Mucosa of stomach (tissue), 1 donor: ENCODE measurements at regions not wholly inside any gene's neighbourhood (a gene's known extent, or its start where the extent isn't known, plus 50 kb on each side); places are given as distances from the start of the nearest gene placed in this dataset.

Experiments
- H3K27me3 ChIP-seq: one replicate; pipeline ENCODE4 v1.7.0; 2013; ENCODE audit warnings: mild to moderate bottlenecking, low read length; ENCODE audit not compliant: control insufficient read depth, insufficient read depth
- H3K36me3 ChIP-seq: one replicate; pipeline ENCODE4 v1.7.0; 2013; ENCODE audit warnings: low read length; ENCODE audit not compliant: control insufficient read depth, insufficient read depth
- H3K4me1 ChIP-seq: one replicate; pipeline ENCODE4 v1.7.0; 2013; ENCODE audit warnings: mild to moderate bottlenecking, low read length; ENCODE audit not compliant: control insufficient read depth, insufficient read depth
- H3K4me3 ChIP-seq: one replicate; pipeline ENCODE4 v1.7.0; 2013; ENCODE audit warnings: low read length
- H3K9ac ChIP-seq: one replicate; pipeline ENCODE4 v1.7.0; 2013; ENCODE audit warnings: mild to moderate bottlenecking, low read length, moderate library complexity
- H3K9me3 ChIP-seq: one replicate; pipeline ENCODE4 v1.7.0; 2013; ENCODE audit warnings: mild to moderate bottlenecking, low read length, moderate library complexity; ENCODE audit not compliant: control insufficient read depth
- donor health status: Pancreatic carcinoma.

DNA sequence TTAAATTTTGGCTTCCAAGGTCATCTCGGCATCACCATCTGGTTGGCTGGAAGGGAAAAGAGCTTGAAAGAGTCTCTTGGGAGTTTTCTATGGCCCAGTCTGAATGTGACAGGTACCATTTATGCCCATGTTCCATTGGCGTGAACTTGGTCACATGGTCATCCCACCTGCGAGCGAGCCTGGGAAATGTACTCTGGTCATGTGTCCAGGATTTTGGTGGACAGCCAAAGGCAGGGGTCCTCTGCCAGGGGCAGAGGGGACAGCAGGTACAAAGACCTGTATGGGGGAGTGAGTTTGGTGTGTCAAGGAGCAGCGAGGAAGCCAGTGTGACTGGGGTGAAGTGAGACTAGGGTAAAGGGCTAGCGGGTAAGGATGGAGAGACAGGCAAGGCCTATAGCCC lies 112.6 kb downstream of the CDC5L start:
- Histone ChIP-seq H3K4me3 (no peak overlapping the region), H3K36me3 (no peaks in the 10 kb centered on the region), H3K4me1 (no peaks in the 10 kb centered on the region), H3K27me3 (no peaks in the 10 kb centered on the region), H3K9ac (no peak overlapping the region), H3K9me3 (no peaks in the 10 kb centered on the region)

DNA sequence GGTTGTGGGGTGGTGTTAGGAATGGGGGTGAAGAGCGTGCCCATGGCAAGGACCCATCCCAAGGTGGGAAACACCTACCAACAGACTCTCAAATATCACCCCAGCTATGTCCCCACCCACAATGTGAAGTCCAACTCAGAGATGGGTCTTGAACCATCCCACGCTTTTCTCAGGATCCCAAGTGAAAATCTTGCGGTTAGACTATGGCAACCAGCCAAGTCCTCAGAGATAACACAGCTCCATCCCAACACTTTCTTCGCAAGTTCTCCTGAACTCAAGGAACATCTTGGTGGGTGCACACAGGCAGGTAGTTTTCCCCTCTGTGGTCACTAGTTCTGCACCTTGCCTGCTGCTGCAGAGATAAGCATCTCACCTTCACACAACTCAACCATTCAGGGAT lies 116.0 kb downstream of the CDC5L start:
- no peaks in the 10 kb centered on the region for H3K36me3 ChIP-seq
- H3K4me3 ChIP-seq = no peak overlapping the region
- H3K4me1 ChIP-seq = no peaks in the 10 kb centered on the region
- H3K27me3 ChIP-seq = no peaks in the 10 kb centered on the region
- no peaks in the 10 kb centered on the region for H3K9me3 ChIP-seq
- no peak overlapping the region for H3K9ac ChIP-seq

DNA sequence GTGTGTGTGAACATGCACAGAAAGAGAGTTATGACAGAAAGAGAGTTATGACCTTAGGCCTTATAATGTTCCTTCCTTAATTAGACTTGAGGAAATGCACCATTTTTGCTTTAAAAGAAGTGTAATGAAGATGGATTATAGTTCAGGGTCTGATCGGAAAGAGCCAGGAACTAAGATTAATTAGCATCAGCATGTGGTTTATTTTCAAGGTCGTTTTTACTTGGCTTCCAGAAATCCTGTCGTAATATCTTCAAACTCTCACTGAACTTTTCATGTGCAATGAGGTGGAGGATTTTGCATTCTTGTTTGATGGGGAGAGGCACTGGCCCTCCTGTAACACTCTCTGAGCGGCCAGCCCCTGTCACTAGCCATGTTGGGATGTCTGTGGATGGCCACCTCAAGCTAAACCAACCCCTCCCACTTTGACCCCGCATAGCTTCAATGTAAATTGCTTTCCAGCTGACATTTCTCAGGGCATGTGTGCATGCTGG lies 116.8 kb downstream of the CDC5L start:
- H3K36me3 ChIP-seq = no peaks in the 10 kb centered on the region
- H3K4me1 ChIP-seq = no peaks in the 10 kb centered on the region
- no peak overlapping the region for H3K9ac ChIP-seq
- no peaks in the 10 kb centered on the region for H3K9me3 ChIP-seq
- no peaks in the 10 kb centered on the region for H3K27me3 ChIP-seq
- no peak overlapping the region for H3K4me3 ChIP-seq

DNA sequence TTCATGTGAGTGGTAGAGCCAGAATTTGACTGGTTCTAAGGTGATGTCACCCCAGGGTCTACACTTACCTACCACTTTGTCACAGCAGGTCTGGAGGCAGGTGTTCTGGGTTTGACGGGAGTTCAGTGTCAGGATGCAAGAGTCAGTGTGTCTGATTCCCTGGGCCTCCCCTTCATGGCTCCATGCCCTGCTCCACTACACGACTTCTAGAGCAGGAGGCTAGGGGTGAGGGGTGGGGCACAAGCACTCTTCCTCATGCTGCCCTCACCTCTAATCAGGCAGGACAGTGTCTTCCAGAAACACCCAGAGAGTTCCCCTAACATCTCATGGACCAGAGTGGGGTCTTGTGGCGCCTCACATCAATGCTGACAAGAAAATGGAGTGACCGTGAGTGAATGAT lies 118.2 kb downstream of the CDC5L start:
- Histone ChIP-seq H3K36me3 (no peaks in the 10 kb centered on the region), H3K27me3 (no peaks in the 10 kb centered on the region), H3K9me3 (no peaks in the 10 kb centered on the region), H3K4me3 (no peak overlapping the region), H3K9ac (no peak overlapping the region), H3K4me1 (no peaks in the 10 kb centered on the region)

DNA sequence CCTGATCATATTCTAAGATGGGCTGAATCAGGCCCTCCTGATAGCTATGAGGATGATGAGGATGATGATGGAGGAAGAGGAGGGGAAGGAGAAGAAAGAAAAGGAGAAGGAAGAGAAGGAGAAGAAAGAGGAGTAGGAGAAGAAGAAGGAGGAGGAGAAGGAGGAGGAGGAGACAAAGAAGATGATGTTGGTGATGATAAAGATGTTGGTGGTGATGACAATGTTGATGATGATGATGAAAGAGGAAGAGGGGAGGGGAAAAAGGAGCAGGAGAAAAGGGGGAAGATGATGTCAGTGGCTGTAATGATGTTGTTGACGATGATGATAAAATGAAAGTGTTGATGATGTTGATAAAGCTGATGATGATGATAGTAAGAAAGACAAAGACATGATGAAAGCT lies 119.5 kb downstream of the CDC5L start:
- no peaks in the 10 kb centered on the region for H3K36me3 ChIP-seq

DNA sequence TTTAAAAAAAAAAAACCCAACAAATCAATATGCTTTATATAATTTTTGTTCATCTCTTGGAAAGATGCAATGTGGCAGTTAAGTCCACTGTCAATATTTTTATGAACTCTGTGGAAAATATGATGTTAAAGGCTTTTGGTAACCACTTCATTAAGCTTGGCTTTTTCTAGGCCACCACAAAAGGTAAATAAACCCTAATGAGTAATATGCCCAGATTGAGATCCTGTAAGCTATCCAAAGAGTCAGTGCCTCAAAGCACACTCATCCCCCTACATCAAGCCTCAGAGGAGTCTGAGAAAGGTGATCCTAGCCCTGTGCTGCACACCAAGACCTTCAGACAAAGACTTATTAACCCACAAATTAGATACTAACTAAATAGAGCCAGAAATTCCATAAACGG lies 121.1 kb downstream of the CDC5L start:
- Histone ChIP-seq H3K9me3 (no peaks in the 10 kb centered on the region), H3K36me3 (no peaks in the 10 kb centered on the region), H3K4me3 (no peak overlapping the region), H3K9ac (no peak overlapping the region), H3K4me1 (no peaks in the 10 kb centered on the region), H3K27me3 (no peaks in the 10 kb centered on the region)

More for the DNA sequence above, 119.5 kb downstream of the CDC5L start:
- Histone ChIP-seq H3K27me3 (no peaks in the 10 kb centered on the region), H3K4me1 (no peaks in the 10 kb centered on the region), H3K9ac (no peak overlapping the region), H3K9me3 (no peaks in the 10 kb centered on the region), H3K4me3 (no peak overlapping the region)

DNA sequence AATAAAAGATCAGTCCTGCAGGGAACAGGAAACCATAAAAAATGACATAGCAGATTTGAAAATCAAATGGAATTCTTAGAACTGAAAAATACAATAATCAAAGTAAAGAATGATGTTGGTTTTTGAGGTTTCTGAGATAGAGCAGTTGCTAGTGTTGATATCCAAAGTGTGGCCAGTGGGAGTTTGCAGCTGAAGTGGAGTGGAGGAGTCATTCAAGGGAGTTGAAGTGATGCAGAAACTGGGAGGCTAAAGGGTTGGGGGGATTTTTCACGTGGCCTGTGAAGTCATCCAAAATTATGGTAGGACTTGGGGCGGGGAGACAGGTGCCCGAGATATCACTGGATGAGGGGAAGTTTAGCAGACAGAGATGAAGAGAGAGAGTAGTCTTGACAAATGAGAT lies 123.6 kb downstream of the CDC5L start:
- Histone ChIP-seq H3K9me3 (no peaks in the 10 kb centered on the region), H3K9ac (no peak overlapping the region), H3K36me3 (no peaks in the 10 kb centered on the region), H3K27me3 (no peaks in the 10 kb centered on the region), H3K4me1 (no peaks in the 10 kb centered on the region), H3K4me3 (no peak overlapping the region)

DNA sequence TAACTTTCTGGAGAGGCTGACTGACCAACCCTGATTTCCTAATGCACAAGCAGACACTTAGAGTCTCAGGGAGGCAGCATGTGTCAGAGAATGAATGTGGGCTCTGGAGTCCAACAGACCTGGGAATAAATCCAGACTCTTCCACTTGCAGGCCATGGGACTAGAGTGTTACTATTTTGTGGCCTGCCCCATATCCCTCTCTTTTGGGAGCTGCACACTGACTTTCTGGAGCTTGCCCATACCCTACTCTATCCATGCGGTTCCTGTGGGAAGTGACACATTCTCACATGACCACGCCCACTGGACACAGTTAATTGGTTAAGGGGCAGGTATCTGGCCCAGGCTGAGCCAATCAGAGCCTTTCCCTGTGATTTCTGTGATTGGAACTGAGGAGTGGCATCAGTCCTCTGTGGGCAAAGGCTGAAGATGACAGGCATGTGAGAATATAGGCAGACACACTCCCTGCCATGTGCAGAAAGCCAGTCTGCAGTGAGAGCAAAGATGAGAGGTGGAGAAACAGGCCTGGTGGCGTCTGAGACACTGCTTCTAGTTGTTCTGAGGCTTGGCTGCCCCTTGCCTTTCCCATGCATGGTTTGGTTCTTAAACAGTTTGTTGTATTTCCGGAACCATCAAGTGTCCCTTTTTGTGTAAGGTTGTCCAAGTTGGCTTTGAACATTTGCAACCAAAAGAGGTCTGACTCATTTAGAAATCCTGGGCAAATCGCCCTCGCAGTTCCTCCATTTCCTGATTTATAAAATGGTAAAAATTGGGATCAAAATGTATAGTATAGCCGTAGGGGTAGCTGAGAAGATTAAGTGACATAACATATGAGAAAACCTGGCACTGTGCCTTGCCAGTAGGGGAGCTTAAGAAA lies 125.6 kb downstream of the CDC5L start:
- no peaks in the 10 kb centered on the region for H3K27me3 ChIP-seq
- no peaks in the 10 kb centered on the region for H3K36me3 ChIP-seq
- no peaks in the 10 kb centered on the region for H3K4me1 ChIP-seq
- no peak overlapping the region for H3K9ac ChIP-seq
- H3K4me3 ChIP-seq = no peak overlapping the region
- H3K9me3 ChIP-seq = no peaks in the 10 kb centered on the region

DNA sequence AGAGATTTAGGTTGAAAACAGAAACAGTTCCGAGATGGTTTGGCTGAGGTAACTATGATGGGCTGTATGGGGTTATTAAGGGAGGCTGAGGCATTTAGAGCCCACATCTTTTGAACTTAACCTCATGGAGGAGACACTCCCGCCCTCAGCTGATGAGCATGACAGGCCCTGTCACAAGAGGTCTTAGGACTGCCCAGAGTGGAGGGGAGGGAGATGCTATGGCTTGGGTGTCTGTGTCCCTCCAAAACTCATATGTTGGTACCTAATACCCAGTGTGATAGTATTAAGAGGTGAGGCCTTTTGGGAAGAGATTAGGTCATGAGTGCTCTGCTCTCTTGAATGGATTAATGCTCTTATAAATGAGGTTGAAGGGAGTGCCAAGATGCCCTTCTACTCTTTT lies 126.6 kb downstream of the CDC5L start:
- Histone ChIP-seq H3K9ac (no peak overlapping the region), H3K36me3 (no peaks in the 10 kb centered on the region), H3K27me3 (no peaks in the 10 kb centered on the region), H3K9me3 (no peaks in the 10 kb centered on the region), H3K4me3 (no peak overlapping the region), H3K4me1 (no peaks in the 10 kb centered on the region)

DNA sequence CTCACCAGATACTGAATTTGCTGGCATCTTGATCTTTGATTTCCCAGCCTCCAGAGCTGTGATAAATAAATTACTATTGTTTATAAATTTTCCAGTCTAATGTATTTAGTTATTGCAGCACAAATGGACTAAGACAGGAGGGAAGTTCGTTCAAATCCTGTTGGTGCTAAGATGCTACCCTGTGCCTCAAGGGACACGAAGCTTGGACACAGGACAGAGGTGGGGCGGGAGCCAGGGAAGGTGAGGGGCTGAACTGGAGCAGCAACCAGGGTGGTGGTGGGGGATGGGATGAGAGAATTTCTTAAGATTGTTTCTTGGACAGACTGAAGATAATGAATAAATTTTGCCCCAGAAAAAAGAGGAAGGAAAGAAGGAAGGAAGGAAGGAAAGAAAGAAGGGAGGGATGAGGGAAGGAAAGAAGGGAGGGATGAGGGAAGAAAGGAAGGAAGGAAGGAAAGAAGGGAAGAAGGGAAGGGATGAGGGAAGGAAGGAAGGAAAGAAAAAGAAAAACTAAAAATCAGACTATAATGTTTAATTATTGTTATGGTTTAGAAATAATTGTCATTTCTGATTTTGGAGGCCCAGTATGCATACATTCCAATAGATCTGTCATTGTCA lies 127.2 kb downstream of the CDC5L start:
- Histone ChIP-seq H3K9me3 (no peaks in the 10 kb centered on the region), H3K9ac (no peak overlapping the region), H3K4me1 (no peaks in the 10 kb centered on the region), H3K36me3 (no peaks in the 10 kb centered on the region), H3K27me3 (no peaks in the 10 kb centered on the region), H3K4me3 (no peak overlapping the region)

DNA sequence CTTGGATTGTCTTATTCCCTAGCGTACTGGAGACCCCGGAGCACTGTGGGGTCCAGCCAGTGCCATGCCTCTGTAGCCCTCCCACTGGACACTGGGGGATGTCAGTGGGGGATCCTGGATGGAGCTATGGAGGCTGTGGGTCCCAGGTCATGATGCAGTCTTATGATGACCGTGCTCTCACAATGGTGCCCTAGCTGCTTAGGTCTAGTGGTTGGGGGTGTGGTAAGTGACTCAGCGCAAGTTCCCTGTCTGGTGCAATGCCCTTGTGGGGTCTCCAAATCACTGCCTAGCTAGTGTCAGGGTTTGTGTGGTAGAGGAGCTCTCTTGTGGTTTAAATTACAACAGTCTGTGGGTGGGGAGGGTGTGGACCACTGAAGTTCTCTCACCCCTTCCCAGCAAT lies 135.4 kb downstream of the CDC5L start:
- H3K4me1 ChIP-seq = no peaks in the 10 kb centered on the region
- peaks cover 5% of the 10 kb centered on the region for H3K27me3 ChIP-seq
- no peak overlapping the region for H3K4me3 ChIP-seq
- no peaks in the 10 kb centered on the region for H3K9me3 ChIP-seq
- no peaks in the 10 kb centered on the region for H3K36me3 ChIP-seq
- H3K9ac ChIP-seq = no peak overlapping the region

DNA sequence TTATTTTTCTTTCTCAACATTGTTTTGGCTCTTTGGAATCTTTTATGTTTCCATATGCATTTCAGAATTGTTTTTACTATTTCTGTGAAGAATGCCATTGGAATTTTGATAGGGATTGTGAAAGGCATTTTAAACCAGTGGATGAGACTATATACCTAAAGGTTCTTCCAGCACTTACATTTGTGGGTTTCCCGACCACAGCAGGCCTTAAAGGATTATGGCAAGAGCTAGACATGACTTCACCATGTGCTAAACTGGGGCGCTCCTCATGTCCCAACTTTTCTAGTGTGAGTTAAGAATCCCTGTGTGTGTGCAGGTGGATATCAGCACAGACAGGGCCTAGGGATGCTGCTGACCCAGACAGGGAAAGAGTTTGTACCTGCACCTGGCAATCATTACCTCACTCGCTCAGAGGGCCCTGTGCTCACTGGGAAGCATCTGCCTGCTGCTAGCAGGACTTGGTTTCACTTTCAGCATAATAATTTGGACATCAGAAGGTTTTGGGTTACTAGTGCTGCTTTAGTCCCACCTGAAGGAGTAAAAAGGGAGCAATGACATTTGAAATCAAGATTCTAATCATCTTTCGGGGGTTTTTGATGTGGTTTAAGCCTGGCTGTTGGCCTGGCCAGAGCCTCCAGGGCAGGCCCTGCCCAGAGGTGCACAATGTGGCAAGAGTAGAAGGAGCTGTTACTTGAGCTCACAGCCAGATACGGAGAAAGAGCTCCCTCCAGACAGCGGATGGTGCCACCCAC lies 137.1 kb downstream of the CDC5L start:
- H3K9me3 ChIP-seq = no peaks in the 10 kb centered on the region
- no peaks in the 10 kb centered on the region for H3K4me1 ChIP-seq
- peaks cover 5% of the 10 kb centered on the region for H3K27me3 ChIP-seq
- no peak overlapping the region for H3K4me3 ChIP-seq
- H3K36me3 ChIP-seq = no peaks in the 10 kb centered on the region
- H3K9ac ChIP-seq = no peak overlapping the region
